K562 (cell line): ENCODE measurements at regions not wholly inside any gene's neighbourhood (a gene's known extent, or its start where the extent isn't known, plus 50 kb on each side); places are given as distances from the start of the nearest gene placed in this dataset.

Source experiments
- ATAC-seq: fragments of 200-7000 bp; cut with Tn5 transposase; 3 replicates; pipeline ENCODE4 v1.9.1; 2020; ENCODE audit warnings: moderate library complexity
- BruUV-seq: library from RNA; stranded (reverse); fragments of 400-500 nt; replicated peaks from 2 replicates; lab custom pipeline; 2021; lab: Mats Ljungman, UMichigan
- CTCF ChIA-PET: fragments of 300-600 bp; formaldehyde crosslinking; extraction: SDS; loops from one replicate; lab custom pipeline; 2021; ENCODE audit warnings: low intra/inter-chr PET ratio; lab: Yijun Ruan, JAX
- POLR2A ChIA-PET: fragments of 300-600, 350-650 bp; sonication (Branson Sonifier 250); formaldehyde crosslinking; extraction: SDS; loops from one replicate; lab custom pipeline; 2021; ENCODE audit warnings: antibody characterized with exemption, inconsistent platforms; lab: Yijun Ruan, JAX
- DNase-seq, 4 experiments: peaks; one replicate each; pipeline versions ENCODE4 v3.0.0 to v3.0.0-alpha.2; 2011 to 2018; ENCODE audit warnings: low spot score in 3 of 4, mixed read lengths in 3 of 4; ENCODE audit errors: extremely low read depth in 1 of 4
- FAIRE-seq: peaks from 2 replicates; lab custom pipeline; 2011; peaks lifted over from hg19 to GRCh38; lab: Jason Lieb, UNC
- H2AFZ ChIP-seq: 2 replicates; pipeline ENCODE4 v1.6.0; 2011; ENCODE audit warnings: low read depth, low read length, control low read depth, inconsistent platforms
- H3K27ac ChIP-seq: fragments of 200-600 bp; 3 replicates; pipeline ENCODE4 v1.8.0; 2011; ENCODE audit warnings: low read depth, mild to moderate bottlenecking, control low read depth, inconsistent platforms, low read length, moderate library complexity, mixed read lengths; ENCODE audit errors: extremely low read depth
- H3K27me3 ChIP-seq, 2 experiments: fragments of 300-600 bp in 1 of 2; 2 replicates in 1 of 2; 3 replicates in 1 of 2; pipeline versions ENCODE4 v1.6.0 to v1.8.0; 2011; ENCODE audit warnings: inconsistent platforms in 2 of 2, low read length in 2 of 2, mild to moderate bottlenecking in 1 of 2, mixed read lengths in 1 of 2, moderate library complexity in 1 of 2; ENCODE audit not compliant: control insufficient read depth in 2 of 2, insufficient read depth in 2 of 2
- H3K36me3 ChIP-seq: fragments of 300-600 bp; 3 replicates; pipeline ENCODE4 v1.8.0; 2011; ENCODE audit warnings: mild to moderate bottlenecking, low read length, inconsistent platforms; ENCODE audit not compliant: control insufficient read depth, insufficient read depth
- H3K4me1 ChIP-seq, 2 experiments: fragments of 200-600 bp in 1 of 2; replicated peaks in 1 of 2; 2 replicates in 1 of 2; 3 replicates in 1 of 2; pipeline versions ENCODE4 v1.5.1 to v1.8.0; 2011; ENCODE audit warnings: inconsistent platforms in 2 of 2, low read length in 2 of 2, mild to moderate bottlenecking in 1 of 2, mixed read lengths in 1 of 2, moderate library complexity in 1 of 2; ENCODE audit not compliant: control insufficient read depth in 2 of 2, insufficient read depth in 2 of 2
- H3K4me2 ChIP-seq: 2 replicates; pipeline ENCODE4 v1.6.1; 2011; ENCODE audit warnings: low read length, control low read depth, inconsistent platforms, mixed read lengths; ENCODE audit not compliant: insufficient read depth
- H3K4me3 ChIP-seq: fragments of 200-600 bp; sonication (generic), shearing (Covaris generic); 2 replicates; pipeline ENCODE4 v1.5.1; 2016; ENCODE audit warnings: control low read depth, inconsistent platforms
- H3K79me2 ChIP-seq: fragments of 200-600 bp; 3 replicates; pipeline ENCODE4 v1.8.0; 2011; ENCODE audit warnings: low read length, inconsistent platforms; ENCODE audit not compliant: control insufficient read depth, insufficient read depth
- H3K9ac ChIP-seq, 2 experiments: 2 replicates each; pipeline versions ENCODE4 v1.6.0 to v1.6.1; 2011; ENCODE audit warnings: low read depth in 2 of 2, low read length in 2 of 2, control low read depth in 1 of 2, inconsistent platforms in 1 of 2, mild to moderate bottlenecking in 1 of 2, mixed read lengths in 1 of 2; ENCODE audit not compliant: insufficient read depth in 1 of 2
- H3K9me1 ChIP-seq: one replicate; pipeline ENCODE4 v1.6.0; 2011; ENCODE audit warnings: inconsistent platforms, mild to moderate bottlenecking, low read length, moderate library complexity; ENCODE audit not compliant: control insufficient read depth, insufficient read depth
- H3K9me3 ChIP-seq: replicated peaks from 2 replicates; pipeline ENCODE4 v1.5.1; 2011; ENCODE audit warnings: low read depth, low read length, inconsistent platforms; ENCODE audit not compliant: control insufficient read depth, insufficient read depth
- H4K20me1 ChIP-seq: replicated peaks from 2 replicates; pipeline ENCODE4 v1.6.1; 2011; ENCODE audit warnings: low read length, inconsistent platforms, mixed read lengths; ENCODE audit not compliant: control insufficient read depth, insufficient read depth
- ARID1B ChIP-seq: fragments of 450-650 bp; IDR thresholded peaks from 2 replicates; pipeline ENCODE4 v1.6.1; 2016; ENCODE audit warnings: antibody characterized with exemption, mild to moderate bottlenecking, inconsistent platforms
- HNRNPH1 ChIP-seq: fragments of 200-400 bp; formaldehyde crosslinking; optimal IDR thresholded peaks from 2 replicates; pipeline ENCODE3; 2017; ENCODE audit warnings: low read depth, mild to moderate bottlenecking, low read length, moderate library complexity
- HNRNPUL1 ChIP-seq: fragments of 200-400 bp; formaldehyde crosslinking; IDR thresholded peaks from 2 replicates; pipeline ENCODE4 v1.6.1; 2017; ENCODE audit warnings: low read length
- HSF4 ChIP-seq: fragments of 250-450 bp; sonication (Bioruptor Pico); IDR thresholded peaks from 2 replicates; pipeline ENCODE4 v2.1.2; 2022; ENCODE audit warnings: mild to moderate bottlenecking, moderate library complexity, borderline replicate concordance
- NBN ChIP-seq: fragments of 450-650 bp; IDR thresholded peaks from 2 replicates; pipeline ENCODE4 v1.6.1; 2016; ENCODE audit warnings: low read depth, mild to moderate bottlenecking
- POLR2AphosphoS5 ChIP-seq: IDR thresholded peaks from 2 replicates; pipeline ENCODE4 v1.6.1; 2011; ENCODE audit warnings: mild to moderate bottlenecking, low read depth, low read length, moderate library complexity; ENCODE audit not compliant: control insufficient read depth, insufficient read depth
- RUNX1 ChIP-seq: sonication (generic); IDR thresholded peaks from 2 replicates; pipeline ENCODE4 v1.6.1; 2016; ENCODE audit warnings: antibody characterized with exemption, low read depth
- SMAD1 ChIP-seq: fragments of 150-350 bp; IDR thresholded peaks from 2 replicates; pipeline ENCODE4 v1.6.1; 2014; ENCODE audit warnings: low read length, low read depth; ENCODE audit not compliant: partially characterized antibody
- SMAD2 ChIP-seq: fragments of 150-350 bp; IDR thresholded peaks from 2 replicates; pipeline ENCODE4 v1.6.1; 2014; ENCODE audit warnings: low read depth, mild to moderate bottlenecking, low read length
- SNAPC5 ChIP-seq: fragments of 250-450 bp; sonication (Bioruptor Pico); IDR thresholded peaks from 2 replicates; pipeline ENCODE4 v1.8.0; 2021; ENCODE audit warnings: moderate library complexity, mild to moderate bottlenecking, inconsistent platforms
- WGBS: fragments of 100-300 bp; shearing (Covaris generic); methylation state at CpG from one replicate; pipeline ENCODE4 v1.1.6; 2016; ENCODE audit warnings: low coverage, mixed read lengths; ENCODE audit not compliant: insufficient coverage; ENCODE audit errors: missing lambda C conversion rate; 5-methylcytosine and 5-hydroxymethylcytosine counted together
- in situ Hi-C: fragments of 300-500 bp; cut with MboI; formaldehyde crosslinking; loops from 4 replicates; pipeline ENCODE4 v1.15.0; 2018; ENCODE audit warnings: inconsistent platforms, mixed read lengths
- intact Hi-C: fragments of 100-400 bp; cut with micrococcal nuclease; formaldehyde crosslinking; loops from 2 replicates; pipeline ENCODE4 v1.14.2; 2022
- TF ChIP-seq, protein P1 (sequence below), 2 experiments: fragments of 450-650 bp in 1 of 2; IDR thresholded peaks; 2 replicates each; pipeline ENCODE4 v1.6.1; 2011 to 2017; ENCODE audit warnings: low read depth in 2 of 2, antibody characterized with exemption in 1 of 2, borderline replicate concordance in 1 of 2, low read length in 1 of 2, mild to moderate bottlenecking in 1 of 2, mixed read lengths in 1 of 2; ENCODE audit not compliant: control insufficient read depth in 1 of 2

GRCh38 chr14:82359201-82359600, 825.5 kb upstream of the SEL1L start:
- TF ChIP-seq HNRNPH1 (no peak), SMAD1 (no peak), HNRNPUL1 (no peak), HSF4 (no peak), POLR2AphosphoS5 (no peak), ARID1B (no peak), SNAPC5 (CRISPR knock-in tag) (no peak), RUNX1 (no peak), SMAD2 (no peak), NBN (no peak)
- TF ChIP-seq, protein P1, sequence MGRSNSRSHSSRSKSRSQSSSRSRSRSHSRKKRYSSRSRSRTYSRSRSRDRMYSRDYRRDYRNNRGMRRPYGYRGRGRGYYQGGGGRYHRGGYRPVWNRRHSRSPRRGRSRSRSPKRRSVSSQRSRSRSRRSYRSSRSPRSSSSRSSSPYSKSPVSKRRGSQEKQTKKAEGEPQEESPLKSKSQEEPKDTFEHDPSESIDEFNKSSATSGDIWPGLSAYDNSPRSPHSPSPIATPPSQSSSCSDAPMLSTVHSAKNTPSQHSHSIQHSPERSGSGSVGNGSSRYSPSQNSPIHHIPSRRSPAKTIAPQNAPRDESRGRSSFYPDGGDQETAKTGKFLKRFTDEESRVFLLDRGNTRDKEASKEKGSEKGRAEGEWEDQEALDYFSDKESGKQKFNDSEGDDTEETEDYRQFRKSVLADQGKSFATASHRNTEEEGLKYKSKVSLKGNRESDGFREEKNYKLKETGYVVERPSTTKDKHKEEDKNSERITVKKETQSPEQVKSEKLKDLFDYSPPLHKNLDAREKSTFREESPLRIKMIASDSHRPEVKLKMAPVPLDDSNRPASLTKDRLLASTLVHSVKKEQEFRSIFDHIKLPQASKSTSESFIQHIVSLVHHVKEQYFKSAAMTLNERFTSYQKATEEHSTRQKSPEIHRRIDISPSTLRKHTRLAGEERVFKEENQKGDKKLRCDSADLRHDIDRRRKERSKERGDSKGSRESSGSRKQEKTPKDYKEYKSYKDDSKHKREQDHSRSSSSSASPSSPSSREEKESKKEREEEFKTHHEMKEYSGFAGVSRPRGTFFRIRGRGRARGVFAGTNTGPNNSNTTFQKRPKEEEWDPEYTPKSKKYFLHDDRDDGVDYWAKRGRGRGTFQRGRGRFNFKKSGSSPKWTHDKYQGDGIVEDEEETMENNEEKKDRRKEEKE (IDR thresholded peaks at IDR 0.05; ENCODE audit: borderline replicate concordance in 1 of 2, control insufficient read depth in 1 of 2, low read depth in 2 of 2, low read length in 1 of 2), result no peak
- H3K4me1 ChIP-seq, result no peaks in the 10 kb centered on the region
- H3K27ac ChIP-seq, result no peak overlapping the region
- no peak for DNase-seq
- no peak overlapping the region for H3K9ac ChIP-seq
- intact Hi-C loops, result no loop called here
- H2AFZ ChIP-seq, result no peak overlapping the region
- H4K20me1 ChIP-seq, result no peaks in the 10 kb centered on the region
- in situ Hi-C loops, result no loop called here
- WGBS, result 2% methylated on average over 3 of the region's 3 CpGs
- H3K4me3 ChIP-seq, result no peak overlapping the region
- H3K4me2 ChIP-seq, result no peak overlapping the region
- H3K27me3 ChIP-seq, result no peaks in the 10 kb centered on the region
- ChIA-PET POLR2A (no interaction called here), CTCF (no interaction called here)
- no peaks in the 10 kb centered on the region for H3K79me2 ChIP-seq
- FAIRE-seq, result no peak
- no peaks in the 10 kb centered on the region for H3K9me1 ChIP-seq
- ATAC-seq, result no peak
- H3K36me3 ChIP-seq, result no peaks in the 10 kb centered on the region
- BruUV-seq, result no TSS peak
- H3K9me3 ChIP-seq, result no peaks in the 10 kb centered on the region
